SK-N-SH treated with all-trans-retinoic acid at 6 μM for 48 hours (cell line): ENCODE measurements at regions not wholly inside any gene's neighbourhood (a gene's known extent, or its start where the extent isn't known, plus 50 kb on each side); places are given as distances from the start of the nearest gene placed in this dataset.

Source experiments
- ATAC-seq: fragments of 200-7000 bp; cut with Tn5 transposase; 3 replicates; pipeline ENCODE4 v1.9.1; 2020; ENCODE audit warnings: mild to moderate bottlenecking, moderate library complexity
- CREB5 ChIP-seq: fragments of 250-450 bp; sonication (Bioruptor Pico); IDR thresholded peaks from 2 replicates; pipeline ENCODE4 v1.5.1; 2020; ENCODE audit warnings: low read depth, mild to moderate bottlenecking, moderate library complexity
- CSDC2 ChIP-seq: fragments of 250-450 bp; sonication (Bioruptor Pico); IDR thresholded peaks from 2 replicates; pipeline ENCODE4 v1.5.0; 2020; ENCODE audit warnings: mild to moderate bottlenecking, moderate library complexity
- CSRNP3 ChIP-seq: fragments of 250-450 bp; sonication (Bioruptor Pico); IDR thresholded peaks from 2 replicates; pipeline ENCODE4 v1.5.1; 2021; ENCODE audit warnings: mild to moderate bottlenecking, moderate library complexity
- ESRRG ChIP-seq: fragments of 250-450 bp; sonication (Bioruptor Pico); IDR thresholded peaks from 2 replicates; pipeline ENCODE4 v1.6.1; 2021; ENCODE audit warnings: mild to moderate bottlenecking
- GLIS3 ChIP-seq: fragments of 250-450 bp; sonication (Bioruptor Pico); IDR thresholded peaks from 2 replicates; pipeline ENCODE4 v1.5.0; 2020; ENCODE audit warnings: mild to moderate bottlenecking, moderate library complexity
- ISL1 ChIP-seq: fragments of 250-450 bp; sonication (Bioruptor Pico); IDR thresholded peaks from 2 replicates; pipeline ENCODE4 v2.1.2; 2022; ENCODE audit warnings: mild to moderate bottlenecking, moderate library complexity
- OSR1 ChIP-seq: fragments of 250-450 bp; sonication (Bioruptor Pico); IDR thresholded peaks from 2 replicates; pipeline ENCODE4 v1.8.0; 2022; ENCODE audit warnings: moderate library complexity, mild to moderate bottlenecking, inconsistent platforms
- PATZ1 ChIP-seq: fragments of 250-450 bp; sonication (Bioruptor Pico); IDR thresholded peaks from 2 replicates; pipeline ENCODE4 v1.8.0; 2020; ENCODE audit warnings: mild to moderate bottlenecking, moderate library complexity, borderline replicate concordance
- PPARA ChIP-seq: fragments of 250-450 bp; sonication (Bioruptor Pico); IDR thresholded peaks from 2 replicates; pipeline ENCODE4 v1.5.0; 2020; ENCODE audit warnings: mild to moderate bottlenecking, borderline replicate concordance
- RARB ChIP-seq: fragments of 250-450 bp; sonication (Bioruptor Pico); IDR thresholded peaks from 2 replicates; pipeline ENCODE4 v1.8.0; 2021; ENCODE audit warnings: mild to moderate bottlenecking, moderate library complexity
- SNAI2 ChIP-seq: fragments of 250-450 bp; sonication (Bioruptor Pico); IDR thresholded peaks from 2 replicates; pipeline ENCODE4 v1.5.0; 2020; ENCODE audit warnings: mild to moderate bottlenecking, moderate library complexity
- TCF4 ChIP-seq: fragments of 250-450 bp; sonication (Bioruptor Pico); IDR thresholded peaks from 2 replicates; pipeline ENCODE4 v1.8.0; 2021; ENCODE audit warnings: mild to moderate bottlenecking, moderate library complexity, borderline replicate concordance
- TSHZ2 ChIP-seq: fragments of 250-450 bp; sonication (Bioruptor Pico); IDR thresholded peaks from 2 replicates; pipeline ENCODE4 v1.5.0; 2020; ENCODE audit warnings: mild to moderate bottlenecking, moderate library complexity
- ZC3H10 ChIP-seq: fragments of 250-450 bp; sonication (Bioruptor Pico); IDR thresholded peaks from 2 replicates; pipeline ENCODE4 v1.5.1; 2021; ENCODE audit warnings: mild to moderate bottlenecking, moderate library complexity
- ZFP30 ChIP-seq: fragments of 450-650 bp; formaldehyde crosslinking; IDR thresholded peaks from 2 replicates; pipeline ENCODE4 v1.5.0; 2022; ENCODE audit warnings: mild to moderate bottlenecking, moderate library complexity
- ZNF565 ChIP-seq: fragments of 450-650 bp; formaldehyde crosslinking; conservative IDR thresholded peaks from 2 replicates; pipeline ENCODE4 v1.5.0; 2020; ENCODE audit warnings: low read depth, mild to moderate bottlenecking, moderate library complexity
- ZNF70 ChIP-seq: fragments of 450-650 bp; formaldehyde crosslinking; IDR thresholded peaks from 2 replicates; pipeline ENCODE4 v1.5.0; 2020; ENCODE audit warnings: mild to moderate bottlenecking, moderate library complexity
- ZNF8 ChIP-seq: fragments of 450-650 bp; formaldehyde crosslinking; IDR thresholded peaks from 2 replicates; pipeline ENCODE4 v1.5.0; 2020; ENCODE audit warnings: mild to moderate bottlenecking, moderate library complexity

GRCh38 chr2:234168605-234169570 is 118.4 kb downstream of the SPP2 start:
- peak; percentile 92 for ATAC-seq
- TF ChIP-seq ISL1: peak; percentile 59

- ATAC-seq: no peak
- TF ChIP-seq PATZ1: no peak
Measured at GRCh38 chr2:234166531-234166930, 116.0 kb downstream of the SPP2 start.

GRCh38 chr2:234165421-234165820 is 114.9 kb downstream of the SPP2 start:
- TF ChIP-seq RARB (CRISPR knock-in tag) (no peak), CSDC2 (CRISPR knock-in tag) (0 out of 2 replicates have a peak, but pooled peaks have one; percentile 44)
- peak; percentile 68 for ATAC-seq

- ATAC-seq: no peak
Measured at GRCh38 chr2:234164493-234165413, 114.3 kb downstream of the SPP2 start.

GRCh38 chr2:234163510-234164045 is 113.1 kb downstream of the SPP2 start:
- TF ChIP-seq SNAI2 (no peak), ZNF565 (CRISPR knock-in tag) (no peak), CSRNP3 (CRISPR knock-in tag) (no peak), PATZ1 (no peak), ZFP30 (CRISPR knock-in tag) (no peak), GLIS3 (CRISPR knock-in tag) (no peak), TCF4 (CRISPR knock-in tag) (no peak), PPARA (CRISPR knock-in tag) (no peak), ESRRG (CRISPR knock-in tag) (no peak), OSR1 (CRISPR knock-in tag) (no peak), CREB5 (CRISPR knock-in tag) (no peak), RARB (CRISPR knock-in tag) (no peak)
- TF ChIP-seq, all 23 proteins: peak for 0
- no peak for ATAC-seq

More at GRCh38 chr2:234164493-234165413, 114.3 kb downstream of the SPP2 start:
- no peak for TF ChIP-seq ZNF565 (CRISPR knock-in tag)
- no peak for TF ChIP-seq RARB (CRISPR knock-in tag)
- TF ChIP-seq ZC3H10 (CRISPR knock-in tag): no peak
- TF ChIP-seq, all 23 proteins: peak for 0

GRCh38 chr2:234162861-234163260 is 112.4 kb downstream of the SPP2 start:
- ATAC-seq: no peak
- TF ChIP-seq CSDC2 (CRISPR knock-in tag) (no peak), ZNF70 (CRISPR knock-in tag) (no peak), SNAI2 (no peak), PPARA (CRISPR knock-in tag) (no peak), GLIS3 (CRISPR knock-in tag) (no peak), TSHZ2 (CRISPR knock-in tag) (no peak), ESRRG (CRISPR knock-in tag) (no peak), ISL1 (no peak), ZNF8 (no peak)
